OCI-LY7 (cell line): ENCODE measurements at regions not wholly inside any gene's neighbourhood (a gene's known extent, or its start where the extent isn't known, plus 50 kb on each side); places are given as distances from the start of the nearest gene placed in this dataset.

Experiments
- BruUV-seq: library from RNA; stranded (reverse); fragments of 400-500 nt; replicated peaks from 2 replicates; lab custom pipeline; 2021; lab: Mats Ljungman, UMichigan
- CTCF ChIA-PET: fragments of 300-600 bp; sonication (Branson Sonifier 250); formaldehyde crosslinking; loops from one replicate; lab custom pipeline; 2022; ENCODE audit warnings: antibody characterized with exemption; ENCODE audit not compliant: unreplicated experiment; lab: Charles Lee
- POLR2A ChIA-PET: fragments of 300-600 bp; sonication (Branson Sonifier 250); formaldehyde crosslinking; loops from one replicate; lab custom pipeline; 2022; ENCODE audit warnings: antibody characterized with exemption; lab: Charles Lee
- DNase-seq: peaks from one replicate; pipeline ENCODE4 v3.0.0-alpha.2; 2015; ENCODE audit warnings: low spot score
- H2AFZ ChIP-seq: fragments of 200-600 bp; sonication (generic), shearing (Covaris generic); 2 replicates; pipeline ENCODE4 v1.6.1; 2014; ENCODE audit warnings: mild to moderate bottlenecking, antibody characterized with exemption, low read length, moderate library complexity
- H3K27ac ChIP-seq: fragments of 200-600 bp; sonication (generic); 2 replicates; pipeline ENCODE4 v1.5.1; 2014; ENCODE audit warnings: mixed run types, low read depth, mild to moderate bottlenecking, moderate library complexity, low read length, inconsistent platforms; ENCODE audit not compliant: poor library complexity, severe bottlenecking
- H3K36me3 ChIP-seq: fragments of 200-600 bp; sonication (generic); 2 replicates; pipeline ENCODE4 v1.6.1; 2014; ENCODE audit warnings: mild to moderate bottlenecking, antibody characterized with exemption, low read length, moderate library complexity, mixed read lengths; ENCODE audit not compliant: insufficient read depth
- H3K4me1 ChIP-seq: fragments of 200-600 bp; sonication (generic); 2 replicates; pipeline ENCODE4 v1.5.1; 2014; ENCODE audit warnings: mild to moderate bottlenecking, low read length; ENCODE audit not compliant: insufficient read depth, poor library complexity, severe bottlenecking
- H3K4me2 ChIP-seq: fragments of 200-600 bp; sonication (generic); 2 replicates; pipeline ENCODE4 v1.6.1; 2014; ENCODE audit warnings: mild to moderate bottlenecking, low read length
- H3K4me3 ChIP-seq: fragments of 200-600 bp; sonication (generic); 2 replicates; pipeline ENCODE4 v1.5.1; 2014; ENCODE audit warnings: mild to moderate bottlenecking, low read depth, low read length; ENCODE audit not compliant: poor library complexity, severe bottlenecking
- H3K79me2 ChIP-seq: fragments of 200-600 bp; sonication (generic); 2 replicates; pipeline ENCODE4 v1.6.1; 2016; ENCODE audit warnings: low read depth, mild to moderate bottlenecking, low read length, moderate library complexity, mixed read lengths; ENCODE audit not compliant: insufficient read depth
- H3K9me2 ChIP-seq: fragments of 200-600 bp; sonication (generic); 2 replicates; pipeline ENCODE4 v1.6.1; 2016; ENCODE audit warnings: mild to moderate bottlenecking, low read length, mixed read lengths; ENCODE audit not compliant: insufficient read depth
- H3K9me3 ChIP-seq: fragments of 200-600 bp; sonication (generic); 2 replicates; pipeline ENCODE4 v1.6.1; 2014; ENCODE audit warnings: mild to moderate bottlenecking, mixed run types, low read length, mixed read lengths
- H4K20me1 ChIP-seq: fragments of 200-600 bp; sonication (generic); 2 replicates; pipeline ENCODE4 v1.6.1; 2014; ENCODE audit warnings: mild to moderate bottlenecking, antibody characterized with exemption, low read length, moderate library complexity, mixed read lengths; ENCODE audit not compliant: insufficient read depth
- EZH2phosphoT487 ChIP-seq: fragments of 200-600 bp; sonication (generic); IDR thresholded peaks from 2 replicates; pipeline ENCODE4 v1.6.1; 2018; ENCODE audit warnings: low read depth, borderline replicate concordance, mild to moderate bottlenecking, mixed run types, antibody characterized with exemption, low read length, moderate library complexity, mixed read lengths
- intact Hi-C: fragments of 100-400 bp; cut with micrococcal nuclease; formaldehyde crosslinking; loops from one replicate; pipeline ENCODE4 v1.10.0; 2022; ENCODE audit not compliant: unreplicated experiment
- TF ChIP-seq, protein P1 (sequence below): fragments of 200-600 bp; sonication (generic); conservative IDR thresholded peaks from 2 replicates; pipeline ENCODE4 v1.5.1; 2014; ENCODE audit warnings: mild to moderate bottlenecking, antibody characterized with exemption, low read length, moderate library complexity, mixed read lengths

DNA sequence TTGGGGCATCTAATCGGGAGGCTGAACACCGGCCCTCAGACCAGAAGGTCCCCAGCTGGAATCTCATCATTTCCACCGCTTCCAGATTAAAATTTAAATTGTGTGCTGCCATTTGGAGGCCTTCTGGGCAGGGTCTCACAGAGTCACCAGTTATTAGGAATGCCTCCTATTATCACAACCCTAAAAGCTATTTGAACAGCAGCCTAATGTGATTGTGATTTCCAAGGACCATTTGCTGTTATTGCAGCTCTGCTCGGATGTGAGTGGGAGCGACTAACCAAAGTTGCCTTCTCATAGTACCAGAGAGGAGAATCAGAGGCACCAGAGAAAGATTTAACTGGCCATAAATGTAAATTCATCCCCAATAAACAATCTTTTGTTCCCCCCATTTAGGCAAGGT lies 277.3 kb downstream of the RNF144B start:
- BruUV-seq: no TSS peak
- H4K20me1 ChIP-seq: no peaks in the 10 kb centered on the region
- H3K4me3 ChIP-seq: no peak overlapping the region
- no peaks in the 10 kb centered on the region for H3K79me2 ChIP-seq
- H3K9me2 ChIP-seq: no peaks in the 10 kb centered on the region
- no peak overlapping the region for H3K27ac ChIP-seq
- no peak for DNase-seq
- CTCF ChIA-PET: no interaction called here
- POLR2A ChIA-PET: interaction anchor here (1.0 kb wide), 1 partner anchor 10 kb away, joined by 3 read pairs; no protein-coding TSS in a partner anchor
- no peaks in the 10 kb centered on the region for H3K4me1 ChIP-seq
- no peaks in the 10 kb centered on the region for H3K9me3 ChIP-seq
- no peak overlapping the region for H2AFZ ChIP-seq
- TF ChIP-seq, protein P1, sequence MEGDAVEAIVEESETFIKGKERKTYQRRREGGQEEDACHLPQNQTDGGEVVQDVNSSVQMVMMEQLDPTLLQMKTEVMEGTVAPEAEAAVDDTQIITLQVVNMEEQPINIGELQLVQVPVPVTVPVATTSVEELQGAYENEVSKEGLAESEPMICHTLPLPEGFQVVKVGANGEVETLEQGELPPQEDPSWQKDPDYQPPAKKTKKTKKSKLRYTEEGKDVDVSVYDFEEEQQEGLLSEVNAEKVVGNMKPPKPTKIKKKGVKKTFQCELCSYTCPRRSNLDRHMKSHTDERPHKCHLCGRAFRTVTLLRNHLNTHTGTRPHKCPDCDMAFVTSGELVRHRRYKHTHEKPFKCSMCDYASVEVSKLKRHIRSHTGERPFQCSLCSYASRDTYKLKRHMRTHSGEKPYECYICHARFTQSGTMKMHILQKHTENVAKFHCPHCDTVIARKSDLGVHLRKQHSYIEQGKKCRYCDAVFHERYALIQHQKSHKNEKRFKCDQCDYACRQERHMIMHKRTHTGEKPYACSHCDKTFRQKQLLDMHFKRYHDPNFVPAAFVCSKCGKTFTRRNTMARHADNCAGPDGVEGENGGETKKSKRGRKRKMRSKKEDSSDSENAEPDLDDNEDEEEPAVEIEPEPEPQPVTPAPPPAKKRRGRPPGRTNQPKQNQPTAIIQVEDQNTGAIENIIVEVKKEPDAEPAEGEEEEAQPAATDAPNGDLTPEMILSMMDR: no peak
- TF ChIP-seq EZH2phosphoT487: no peak
- H3K4me2 ChIP-seq: no peak overlapping the region
- H3K36me3 ChIP-seq: no peaks in the 10 kb centered on the region
- intact Hi-C loops: no loop called here

DNA sequence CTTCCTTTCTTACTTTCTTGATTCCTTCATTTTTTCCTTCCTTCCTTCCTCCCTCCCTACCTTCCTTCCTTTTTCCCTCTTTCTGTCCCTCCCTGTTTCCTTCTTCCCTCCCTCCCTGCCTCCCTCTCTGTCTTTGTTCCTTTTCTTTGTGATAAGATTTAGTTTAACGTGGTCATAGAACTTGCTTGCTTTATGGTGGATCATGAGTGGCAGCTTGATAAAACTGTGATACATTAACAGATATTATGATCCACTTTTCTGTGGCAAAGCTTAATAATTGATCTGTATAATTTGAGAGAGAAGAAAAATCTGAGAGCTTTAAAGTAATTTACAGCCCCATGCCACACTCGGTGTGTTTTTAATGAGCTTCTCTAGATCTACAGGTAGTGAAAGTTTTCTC lies 280.5 kb downstream of the RNF144B start:
- CTCF ChIA-PET: no interaction called here
- Histone ChIP-seq H3K9me3 (no peaks in the 10 kb centered on the region), H3K4me2 (no peak overlapping the region), H3K4me3 (no peak overlapping the region), H3K79me2 (no peaks in the 10 kb centered on the region), H2AFZ (no peak overlapping the region), H3K4me1 (no peaks in the 10 kb centered on the region), H3K27ac (no peak overlapping the region), H3K9me2 (no peaks in the 10 kb centered on the region), H4K20me1 (no peaks in the 10 kb centered on the region), H3K36me3 (no peaks in the 10 kb centered on the region)
- POLR2A ChIA-PET: interaction anchor here (0.7 to 1.1 kb wide), 2 partner anchors 10 to 491 kb away, joined by 3 read pairs; no protein-coding TSS in a partner anchor
- TF ChIP-seq, protein P1: no peak
- no peak for TF ChIP-seq EZH2phosphoT487
- BruUV-seq: no TSS peak
- intact Hi-C loops: no loop called here
- DNase-seq: no peak

DNA sequence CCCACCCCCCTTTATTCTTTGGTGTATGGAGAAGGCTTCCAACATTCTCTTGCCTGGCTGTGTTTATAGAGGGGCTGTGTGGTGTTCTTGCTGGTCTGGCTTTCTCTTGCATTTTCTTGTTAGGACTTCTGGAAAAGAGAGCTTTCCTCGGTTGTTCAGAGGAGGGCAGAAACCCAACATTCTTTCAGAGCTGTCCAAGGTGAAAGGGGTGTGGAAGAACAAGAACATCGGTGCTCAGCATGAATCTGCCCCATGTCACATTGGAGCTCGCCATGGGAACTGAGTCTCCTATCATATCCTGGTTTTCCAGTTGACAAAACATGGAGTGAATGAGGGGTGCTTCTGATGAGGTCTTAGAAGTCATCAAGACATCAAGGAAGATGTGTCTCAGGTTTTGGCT lies 281.8 kb downstream of the RNF144B start:
- no peaks in the 10 kb centered on the region for H3K79me2 ChIP-seq
- POLR2A ChIA-PET: interaction anchor here (0.6 kb wide), 1 partner anchor 144 kb away, joined by 3 read pairs; no protein-coding TSS in a partner anchor
- no peaks in the 10 kb centered on the region for H3K36me3 ChIP-seq
- no peak for DNase-seq
- H3K4me2 ChIP-seq: no peak overlapping the region
- no peaks in the 10 kb centered on the region for H4K20me1 ChIP-seq
- no peaks in the 10 kb centered on the region for H3K4me1 ChIP-seq
- no peak overlapping the region for H2AFZ ChIP-seq
- CTCF ChIA-PET: interaction anchor here (0.5 kb wide), 1 partner anchor 9 kb away, joined by 3 read pairs; no protein-coding TSS in a partner anchor
- intact Hi-C loops: no loop called here
- TF ChIP-seq, protein P1: no peak
- TF ChIP-seq EZH2phosphoT487: no peak
- H3K4me3 ChIP-seq: no peak overlapping the region
- H3K9me2 ChIP-seq: no peaks in the 10 kb centered on the region
- no TSS peak for BruUV-seq
- H3K27ac ChIP-seq: no peak overlapping the region
- H3K9me3 ChIP-seq: no peaks in the 10 kb centered on the region
